CD4-positive, alpha-beta T cell (primary cell): ENCODE measurements at regions not wholly inside any gene's neighbourhood (a gene's known extent, or its start where the extent isn't known, plus 50 kb on each side); places are given as distances from the start of the nearest gene placed in this dataset.
"Not testable (repeated sequence)": the region's sequence is repeated elsewhere in the genome, so short reads cannot be mapped to it uniquely, and the experiment has no call there.

Experiments
- ATAC-seq: fragments of 200-7000 bp; cut with Tn5 transposase; one replicate; pipeline ENCODE4 v1.10.0; 2022; ENCODE audit warnings: mild to moderate bottlenecking; ENCODE audit not compliant: poor library complexity
- CTCF ChIA-PET: fragments of 350-600 bp; sonication (Branson Sonifier 250); formaldehyde crosslinking; loops from one replicate; lab custom pipeline; 2021; ENCODE audit warnings: antibody characterized with exemption, inconsistent platforms; lab: Charles Lee
- POLR2A ChIA-PET: fragments of 350-600 bp; sonication (Branson Sonifier 250); formaldehyde crosslinking; loops from one replicate; lab custom pipeline; 2021; ENCODE audit warnings: antibody characterized with exemption, inconsistent platforms; lab: Charles Lee
- DNase-seq, 14 experiments: peaks; one replicate each; pipeline ENCODE4 v3.0.0-alpha.2; 2013 to 2020; ENCODE audit warnings: mixed read lengths in 2 of 14
- H3K27ac ChIP-seq, 2 donors: one replicate each; pipeline versions ENCODE4 v1.5.1 to v1.7.0; 2013; ENCODE audit warnings: low read length in 2 of 2, low read depth in 1 of 2, mild to moderate bottlenecking in 1 of 2
- H3K27me3 ChIP-seq, 2 experiments: 1 replicate in 1 of 2; 2 replicates in 1 of 2; pipeline versions ENCODE4 v1.6.1 to v1.7.0; 2013; ENCODE audit warnings: low read length in 2 of 2, control low read depth in 1 of 2, mild to moderate bottlenecking in 1 of 2, moderate library complexity in 1 of 2; ENCODE audit not compliant: insufficient read depth in 2 of 2, control insufficient read depth in 1 of 2
- H3K36me3 ChIP-seq: one replicate; pipeline ENCODE4 v1.6.1; 2013; ENCODE audit warnings: low read length, control low read depth; ENCODE audit not compliant: insufficient read depth
- H3K4me1 ChIP-seq: one replicate; pipeline ENCODE4 v1.6.1; 2013; ENCODE audit warnings: low read length, control low read depth; ENCODE audit not compliant: insufficient read depth
- H3K4me3 ChIP-seq: one replicate; pipeline ENCODE4 v1.5.1; 2013; ENCODE audit warnings: mild to moderate bottlenecking, low read length, moderate library complexity
- H3K9me3 ChIP-seq, 2 experiments: 1 replicate in 1 of 2; 2 replicates in 1 of 2; pipeline versions ENCODE4 v1.6.1 to v1.7.0; 2013; ENCODE audit warnings: low read length in 2 of 2, mild to moderate bottlenecking in 2 of 2, control low read depth in 1 of 2, moderate library complexity in 1 of 2; ENCODE audit not compliant: control insufficient read depth in 1 of 2, insufficient read depth in 1 of 2
- H3K27ac Mint-ChIP-seq: one replicate; pipeline ENCODE4 v1.8.0; 2020; ENCODE audit warnings: mixed read lengths
- H3K27me3 Mint-ChIP-seq: one replicate; pipeline ENCODE4 v1.8.0; 2021; ENCODE audit warnings: mixed read lengths
- H3K36me3 Mint-ChIP-seq: one replicate; pipeline ENCODE4 v1.8.0; 2021; ENCODE audit warnings: low read depth, mixed read lengths
- H3K4me1 Mint-ChIP-seq: one replicate; pipeline ENCODE4 v1.8.0; 2021; ENCODE audit warnings: low read depth, mixed read lengths
- H3K4me3 Mint-ChIP-seq: one replicate; pipeline ENCODE4 v1.8.0; 2020; ENCODE audit warnings: mild to moderate bottlenecking, mixed read lengths
- H3K9me3 Mint-ChIP-seq: one replicate; pipeline ENCODE4 v1.8.0; 2020; ENCODE audit warnings: mixed read lengths
- CTCF ChIP-seq: fragments of 200-600 bp; IDR thresholded peaks from one replicate; pipeline ENCODE4 v1.8.0; 2022; ENCODE audit warnings: antibody characterized with exemption, mild to moderate bottlenecking
- intact Hi-C, 2 experiments: fragments of 100-400 bp; cut with DNase I in 1 of 2; cut with micrococcal nuclease in 1 of 2; formaldehyde crosslinking; loops; one replicate each; pipeline versions ENCODE4 v1.15.1 to v1.9.0; 2023 to 2025; cut with DNase I, micrococcal nuclease

GRCh38 chr5:112555691-112556090 lies 136.6 kb upstream of the EPB41L4A start:
- Mint-ChIP-seq H3K36me3 (no peaks in the 10 kb centered on the region), H3K27ac (no peak overlapping the region), H3K9me3 (no peaks in the 10 kb centered on the region), H3K27me3 (no peaks in the 10 kb centered on the region), H3K4me3 (no peak overlapping the region), H3K4me1 (no peaks in the 10 kb centered on the region)
- TF ChIP-seq CTCF, result no peak
- no peaks in the 10 kb centered on the region for H3K36me3 ChIP-seq
- CTCF ChIA-PET, result interaction anchor here (1.4 kb wide), 1 partner anchor 202 kb away, joined by 4 read pairs; no protein-coding TSS in a partner anchor
- intact Hi-C loops, result no loop called here
- H3K4me3 ChIP-seq, result no peak overlapping the region
- POLR2A ChIA-PET, result no interaction called here
- no peaks in the 10 kb centered on the region for H3K27me3 ChIP-seq
- H3K27ac ChIP-seq, result no peak overlapping the region
- no peaks in the 10 kb centered on the region for H3K9me3 ChIP-seq
- DNase-seq, result no peak
- no peak for ATAC-seq
- no peaks in the 10 kb centered on the region for H3K4me1 ChIP-seq

GRCh38 chr5:112559501-112559900 lies 140.4 kb upstream of the EPB41L4A start:
- H3K27me3 Mint-ChIP-seq, H3K27me3 ChIP-seq, CTCF ChIA-PET, H3K4me1 Mint-ChIP-seq, H3K4me3 ChIP-seq, H3K9me3 Mint-ChIP-seq, H3K36me3 ChIP-seq, H3K4me3 Mint-ChIP-seq, DNase-seq, H3K4me1 ChIP-seq, ATAC-seq, H3K36me3 Mint-ChIP-seq, H3K27ac ChIP-seq, H3K9me3 ChIP-seq, POLR2A ChIA-PET, intact Hi-C loops, H3K27ac Mint-ChIP-seq: not testable (repeated sequence)

- Histone ChIP-seq H3K27me3 (no peaks in the 10 kb centered on the region), H3K36me3 (no peaks in the 10 kb centered on the region), H3K27ac (no peak overlapping the region), H3K4me3 (no peak overlapping the region), H3K4me1 (no peaks in the 10 kb centered on the region), H3K9me3 (peaks cover 9 to 10% of the 10 kb centered on the region in 2 experiments)
- ATAC-seq (no peak), DNase-seq (no peak)
- Mint-ChIP-seq H3K27ac (no peak overlapping the region), H3K4me3 (no peak overlapping the region), H3K36me3 (no peaks in the 10 kb centered on the region), H3K27me3 (no peaks in the 10 kb centered on the region), H3K4me1 (no peaks in the 10 kb centered on the region), H3K9me3 (peaks cover 7% of the 10 kb centered on the region)
- intact Hi-C loops, result no loop called here
- no peak for TF ChIP-seq CTCF
- ChIA-PET CTCF (interaction anchor here (0.6 kb wide), 1 partner anchor 48 kb away, joined by 3 read pairs; no protein-coding TSS in a partner anchor), POLR2A (no interaction called here)
Measured at GRCh38 chr5:112560371-112560770, 141.3 kb upstream of the EPB41L4A start.

- no peak overlapping the region for H3K4me3 Mint-ChIP-seq
Measured at GRCh38 chr5:112563169-112563826, 144.2 kb upstream of the EPB41L4A start.

More at GRCh38 chr5:112563169-112563826, 144.2 kb upstream of the EPB41L4A start:
- TF ChIP-seq CTCF, result no peak
- intact Hi-C loops, result no loop called here
- no peak for ATAC-seq
- Histone ChIP-seq H3K36me3 (no peaks in the 10 kb centered on the region), H3K4me3 (no peak overlapping the region), H3K4me1 (no peaks in the 10 kb centered on the region), H3K27ac (no peak overlapping the region), H3K9me3 (peaks cover 9 to 10% of the 10 kb centered on the region in 2 experiments), H3K27me3 (peaks cover 0 to 5% of the 10 kb centered on the region in 2 experiments)
- Mint-ChIP-seq H3K27ac (no peak overlapping the region), H3K27me3 (peaks cover 10% of the 10 kb centered on the region), H3K9me3 (peaks cover 7% of the 10 kb centered on the region), H3K36me3 (no peaks in the 10 kb centered on the region), H3K4me1 (no peaks in the 10 kb centered on the region)
- ChIA-PET CTCF (interaction anchor here (0.6 kb wide), 1 partner anchor 221 kb away, joined by 3 read pairs; no protein-coding TSS in a partner anchor), POLR2A (no interaction called here)
- no peak for DNase-seq
